Activated CD4-positive, alpha-beta T cell treated with anti-CD3 and anti-CD28 coated beads for 48 hours (primary cell): ENCODE measurements at regions not wholly inside any gene's neighbourhood (a gene's known extent, or its start where the extent isn't known, plus 50 kb on each side); places are given as distances from the start of the nearest gene placed in this dataset.

Experiments used
- DNase-seq: peaks from one replicate; pipeline ENCODE4 v3.0.0-alpha.2; 2020

DNA sequence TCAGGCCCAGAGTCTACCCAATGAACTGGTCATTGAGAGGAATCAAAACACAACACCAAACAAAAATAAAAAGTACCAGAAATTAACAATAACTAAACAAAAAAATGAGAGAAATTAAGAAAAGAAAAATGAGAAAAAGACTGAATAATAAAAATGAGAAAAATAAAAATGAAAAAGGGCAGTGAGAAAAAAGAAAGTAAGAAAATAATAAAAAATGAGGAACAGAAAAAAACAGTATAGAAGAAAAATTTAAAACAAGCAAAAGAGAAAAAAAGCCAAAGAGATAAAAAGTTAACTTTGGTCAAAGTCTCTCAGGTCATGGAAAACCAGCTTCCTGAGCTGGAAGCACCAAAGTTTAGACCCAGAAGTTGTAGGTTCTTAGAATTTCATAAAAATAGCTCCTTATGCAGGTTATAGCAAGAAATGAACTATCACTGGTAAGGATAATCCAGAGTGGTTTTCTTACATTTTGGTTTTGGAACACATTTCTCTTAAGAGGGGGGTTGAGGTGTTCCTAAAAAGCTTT lies 51.0 kb upstream of the WDR17 start:
- no peak for DNase-seq
